KOPT-K1 (cell line): ENCODE measurements at regions not wholly inside any gene's neighbourhood (a gene's known extent, or its start where the extent isn't known, plus 50 kb on each side); places are given as distances from the start of the nearest gene placed in this dataset.

Source experiments
- H3K27ac ChIP-seq: fragments of 200-600 bp; sonication (generic); 2 replicates; pipeline ENCODE4 v1.5.1; 2016; ENCODE audit warnings: antibody characterized with exemption, mild to moderate bottlenecking, low read depth, low read length; ENCODE audit not compliant: poor library complexity, severe bottlenecking
- H3K36me3 ChIP-seq: fragments of 200-600 bp; sonication (generic); 2 replicates; pipeline ENCODE4 v1.5.1; 2017; ENCODE audit warnings: antibody characterized with exemption, mild to moderate bottlenecking, low read length, moderate library complexity; ENCODE audit not compliant: insufficient read depth
- H3K9me3 ChIP-seq: fragments of 200-600 bp; sonication (generic); 2 replicates; pipeline ENCODE4 v1.5.1; 2017; ENCODE audit warnings: antibody characterized with exemption, low read length, mild to moderate bottlenecking; ENCODE audit not compliant: insufficient read depth, poor library complexity, severe bottlenecking

DNA sequence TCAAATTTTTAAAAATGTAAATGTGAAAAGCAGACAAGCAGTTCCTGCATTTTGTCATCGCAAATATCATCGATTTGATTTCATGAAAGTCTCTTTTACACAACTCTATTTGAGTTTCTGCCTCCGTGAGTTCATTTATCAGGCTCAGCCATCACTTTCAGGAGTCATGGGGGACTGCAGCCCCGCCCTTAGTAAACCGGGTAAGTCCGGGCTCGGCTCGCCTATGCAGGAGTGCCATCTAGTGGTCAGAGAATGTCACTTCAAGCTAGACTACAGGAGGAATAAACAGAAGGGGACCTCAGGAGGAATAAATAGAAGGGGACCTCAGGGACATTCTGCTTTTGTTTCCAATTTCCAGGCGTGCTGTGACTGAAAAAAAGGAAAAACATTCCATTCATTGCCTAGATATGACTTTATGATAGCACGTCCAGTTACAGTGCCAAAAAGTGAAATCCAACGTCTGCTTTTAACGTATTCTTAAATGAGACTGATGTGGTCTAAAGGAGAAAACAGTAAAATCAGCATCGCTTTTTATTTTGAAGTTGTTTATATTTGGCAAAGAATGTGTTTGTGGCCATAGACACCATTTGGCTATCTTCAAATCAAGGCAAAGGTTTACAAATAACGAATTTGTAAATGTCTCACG is 333.9 kb downstream of the HACE1 start:
- no peaks in the 10 kb centered on the region for H3K36me3 ChIP-seq
- H3K27ac ChIP-seq: no peak overlapping the region
- no peaks in the 10 kb centered on the region for H3K9me3 ChIP-seq

DNA sequence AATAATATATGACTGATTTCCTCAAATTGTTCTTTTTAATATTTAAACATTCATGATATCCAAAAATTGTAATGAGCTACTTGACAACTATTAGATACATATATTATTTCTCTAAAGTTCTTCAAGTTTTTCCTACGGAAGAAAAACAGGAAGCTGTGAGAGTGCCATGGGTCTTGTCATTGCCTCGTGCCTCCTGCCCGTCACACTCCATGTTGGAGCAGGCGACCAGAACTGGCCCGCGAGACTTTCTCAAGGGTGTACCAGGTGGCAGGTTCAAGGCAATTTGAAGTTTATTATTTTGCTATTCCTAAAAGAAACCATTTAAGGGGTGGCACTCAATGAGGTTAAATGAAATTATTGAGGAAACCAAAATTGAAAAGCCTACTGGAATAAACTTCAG is 337.2 kb downstream of the HACE1 start:
- Histone ChIP-seq H3K27ac (no peak overlapping the region), H3K36me3 (no peaks in the 10 kb centered on the region), H3K9me3 (no peaks in the 10 kb centered on the region)

DNA sequence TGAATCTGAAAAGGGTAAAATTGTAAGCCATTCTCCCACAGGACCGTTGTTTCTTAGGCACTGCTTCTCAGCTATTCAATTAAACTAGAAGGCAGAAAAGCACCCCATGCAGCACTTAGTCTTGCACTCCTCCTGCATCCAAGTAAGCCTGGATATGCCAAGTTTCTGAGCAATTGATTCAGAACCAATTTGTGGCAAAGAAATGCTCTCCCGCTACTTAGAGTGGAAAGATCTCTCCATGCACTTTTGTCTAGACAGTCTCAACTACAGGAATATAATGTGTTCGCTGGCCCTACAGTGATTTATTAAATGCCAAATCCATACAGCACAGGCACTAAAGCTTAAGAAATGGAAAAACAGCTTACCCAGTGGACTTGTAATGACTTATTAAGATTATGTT is 338.5 kb downstream of the HACE1 start:
- H3K9me3 ChIP-seq: no peaks in the 10 kb centered on the region
- no peak overlapping the region for H3K27ac ChIP-seq
- no peaks in the 10 kb centered on the region for H3K36me3 ChIP-seq

DNA sequence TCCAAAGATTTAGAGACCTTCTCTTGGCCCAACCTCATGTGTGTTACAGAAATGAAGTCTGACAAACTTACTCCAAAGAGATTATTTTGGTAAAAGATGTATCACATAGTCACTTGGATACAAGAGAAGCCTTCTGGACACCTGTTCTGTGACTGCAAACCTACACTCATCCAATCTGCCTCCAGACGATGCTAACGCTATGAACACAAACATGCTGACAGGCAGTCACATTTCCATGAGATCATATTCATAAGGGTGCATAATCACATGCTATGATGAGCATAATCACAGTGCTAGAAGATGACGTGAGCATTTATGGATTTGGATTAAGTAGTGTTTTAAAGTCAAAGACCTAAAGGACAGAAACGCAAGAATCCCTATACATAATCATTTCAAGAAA is 340.2 kb downstream of the HACE1 start:
- Histone ChIP-seq H3K27ac (no peak overlapping the region), H3K9me3 (no peaks in the 10 kb centered on the region), H3K36me3 (no peaks in the 10 kb centered on the region)

DNA sequence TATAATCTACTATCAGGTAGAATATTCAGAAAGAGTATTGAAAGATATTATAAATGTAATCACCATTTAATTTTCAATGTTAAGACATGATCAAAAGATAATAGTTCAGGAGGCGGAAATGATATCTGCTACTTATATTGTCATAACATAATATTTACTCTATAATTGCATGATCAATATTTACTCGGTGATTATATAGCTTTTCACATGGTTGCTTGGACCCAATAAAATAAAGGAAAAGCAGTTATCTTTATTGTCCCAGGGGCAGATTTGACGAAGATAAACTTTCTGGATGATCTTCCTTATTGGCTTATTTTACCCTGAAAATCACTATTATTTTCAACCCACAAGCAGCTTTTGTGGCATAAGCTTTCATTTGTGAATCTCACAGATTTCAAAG is 350.4 kb downstream of the HACE1 start:
- no peak overlapping the region for H3K27ac ChIP-seq
- no peaks in the 10 kb centered on the region for H3K36me3 ChIP-seq
- no peaks in the 10 kb centered on the region for H3K9me3 ChIP-seq

DNA sequence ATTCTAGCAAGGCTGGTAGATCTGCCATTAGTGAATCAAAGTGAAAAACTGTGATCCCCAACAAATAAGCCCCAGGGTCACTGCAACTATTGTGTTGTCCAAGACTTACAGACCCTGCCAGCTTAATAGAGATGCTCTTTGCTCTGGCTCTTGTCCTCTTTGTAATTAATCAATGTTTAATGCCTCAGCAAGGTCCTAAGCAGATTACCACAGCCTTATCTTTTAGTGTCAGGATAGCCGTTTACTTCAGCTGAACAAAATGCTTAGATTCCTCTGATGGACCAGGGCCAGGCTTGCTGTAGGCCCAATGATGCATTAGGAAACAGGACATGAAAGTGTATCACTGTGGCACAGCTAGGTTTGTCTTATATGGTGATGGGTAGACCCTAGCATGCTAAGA is 353.3 kb downstream of the HACE1 start:
- Histone ChIP-seq H3K9me3 (no peaks in the 10 kb centered on the region), H3K36me3 (no peaks in the 10 kb centered on the region), H3K27ac (no peak overlapping the region)

DNA sequence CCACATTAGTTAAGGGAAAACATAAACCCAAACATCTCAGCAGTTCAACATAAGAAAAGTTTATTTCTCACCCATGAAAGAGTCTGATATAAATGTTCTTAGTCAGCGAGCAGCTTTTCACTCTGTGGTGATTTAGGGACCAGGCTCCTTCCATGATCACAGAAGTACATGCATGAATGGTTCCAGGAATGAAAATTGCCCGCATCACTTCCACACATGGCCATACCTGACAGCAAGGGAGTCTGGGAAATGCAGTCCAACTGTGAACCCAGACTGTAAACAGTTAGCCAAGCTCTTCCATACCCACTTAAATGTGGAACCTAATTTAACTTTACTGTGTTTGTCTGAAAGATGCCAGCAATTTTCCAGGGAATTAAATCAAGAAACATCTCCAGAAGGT is 353.9 kb downstream of the HACE1 start:
- no peak overlapping the region for H3K27ac ChIP-seq
- no peaks in the 10 kb centered on the region for H3K9me3 ChIP-seq
- no peaks in the 10 kb centered on the region for H3K36me3 ChIP-seq

DNA sequence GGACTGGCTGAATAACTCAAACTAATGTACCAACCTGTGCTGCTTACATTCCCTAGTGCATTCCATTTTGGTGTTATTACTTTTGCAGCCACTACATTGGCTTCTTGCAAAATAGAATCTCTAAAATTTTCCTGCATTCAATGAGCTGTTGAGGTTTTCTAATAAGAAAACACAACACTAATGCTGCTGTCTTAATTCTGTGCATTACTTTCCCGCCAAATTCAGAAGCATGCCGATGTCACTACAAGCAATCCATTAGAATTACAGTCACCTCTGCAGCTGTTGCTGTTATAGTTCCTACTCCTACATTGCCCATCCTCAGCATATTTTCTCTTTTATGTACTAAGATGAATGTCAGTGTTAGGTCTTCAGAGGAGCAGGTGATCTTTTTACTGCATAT is 359.5 kb downstream of the HACE1 start:
- H3K9me3 ChIP-seq: no peaks in the 10 kb centered on the region
- no peaks in the 10 kb centered on the region for H3K36me3 ChIP-seq

DNA sequence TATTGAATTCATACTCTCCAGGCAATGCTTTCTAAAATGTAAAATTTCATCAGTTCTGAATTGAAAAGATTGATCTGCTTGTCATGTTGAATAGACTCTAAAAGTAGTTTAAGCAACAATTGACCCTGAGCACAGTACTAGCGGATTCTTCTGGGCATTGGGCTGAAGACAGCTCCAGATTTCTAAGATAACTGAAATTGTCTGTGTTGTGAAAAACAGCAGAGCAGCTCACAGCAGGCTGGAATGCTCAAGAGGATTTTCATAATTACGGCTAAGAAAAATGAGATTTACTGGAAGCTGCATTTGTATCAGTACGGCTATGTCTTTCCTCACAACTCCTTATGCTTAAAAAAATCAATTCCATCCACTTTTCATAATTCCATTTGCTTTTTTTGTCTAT is 373.7 kb downstream of the HACE1 start:
- Histone ChIP-seq H3K36me3 (no peaks in the 10 kb centered on the region), H3K9me3 (no peaks in the 10 kb centered on the region), H3K27ac (no peak overlapping the region)

More for the DNA sequence above, 359.5 kb downstream of the HACE1 start:
- no peak overlapping the region for H3K27ac ChIP-seq

DNA sequence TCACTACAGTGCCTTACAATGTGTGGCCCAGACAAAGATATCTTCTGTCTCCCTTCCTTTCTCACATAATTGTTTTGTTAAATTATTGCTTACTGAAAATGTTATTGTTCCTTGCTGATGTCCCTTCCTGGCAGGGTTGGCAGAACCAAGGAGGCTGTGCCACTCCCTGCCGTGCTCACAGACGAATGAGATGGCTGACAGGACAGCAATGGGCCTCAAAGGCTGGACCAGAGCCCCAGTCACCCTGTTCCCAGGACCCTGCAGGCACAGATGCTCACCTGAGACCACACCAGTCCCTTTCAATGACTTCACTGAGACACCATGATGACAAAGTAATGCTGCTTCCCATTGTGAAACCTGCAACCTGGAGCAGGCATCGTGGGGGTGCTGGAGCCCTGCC is 375.1 kb downstream of the HACE1 start:
- Histone ChIP-seq H3K27ac (no peak overlapping the region), H3K36me3 (no peaks in the 10 kb centered on the region), H3K9me3 (no peaks in the 10 kb centered on the region)

DNA sequence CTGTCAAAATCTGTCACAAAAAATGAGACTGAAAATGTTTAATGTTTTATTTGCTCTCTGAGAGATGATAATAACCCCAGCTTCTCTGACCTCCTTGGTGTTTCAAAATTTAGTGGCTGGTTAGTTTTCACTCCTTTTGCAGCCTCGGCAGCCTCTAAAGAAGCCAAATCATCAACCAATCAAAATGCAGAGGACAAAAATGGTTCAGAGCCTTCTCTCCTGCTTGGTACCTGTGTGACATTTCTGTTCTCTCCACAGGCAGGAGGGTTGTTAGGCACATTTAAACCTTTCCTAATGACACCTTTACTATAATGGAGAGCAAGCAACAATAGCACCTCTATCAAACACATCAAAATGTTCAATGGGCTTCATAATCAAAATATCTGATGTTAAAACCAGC is 375.5 kb downstream of the HACE1 start:
- Histone ChIP-seq H3K36me3 (no peaks in the 10 kb centered on the region), H3K27ac (no peak overlapping the region), H3K9me3 (no peaks in the 10 kb centered on the region)

DNA sequence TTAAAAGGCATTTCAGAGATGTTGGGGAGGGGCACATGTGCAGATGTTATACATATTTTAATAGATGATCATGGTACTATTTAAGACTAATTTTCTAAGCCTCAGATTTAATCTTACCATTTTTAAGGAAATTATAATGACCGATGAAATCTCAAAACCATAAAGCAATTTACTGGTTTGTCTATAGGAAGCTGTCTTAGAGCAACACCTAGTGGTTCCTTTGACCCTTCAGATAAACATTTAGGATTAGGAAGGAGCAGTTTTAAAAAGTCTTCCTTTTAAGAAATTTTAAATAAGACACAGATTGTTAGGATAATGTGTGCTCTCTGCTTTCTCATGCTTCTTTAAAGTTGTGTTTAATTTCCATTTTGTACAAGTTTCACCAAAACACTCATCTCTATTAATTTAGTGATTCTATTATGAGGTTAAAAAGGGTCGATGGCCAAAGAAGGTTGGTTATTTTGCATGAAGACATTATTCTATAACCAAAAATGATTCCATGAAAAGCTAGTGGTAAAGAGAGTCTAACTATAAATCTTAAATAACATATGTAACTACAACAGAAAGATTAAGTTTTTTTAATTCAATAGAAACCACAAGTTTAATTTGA is 376.4 kb downstream of the HACE1 start:
- no peak overlapping the region for H3K27ac ChIP-seq
- H3K36me3 ChIP-seq: no peaks in the 10 kb centered on the region
- H3K9me3 ChIP-seq: no peaks in the 10 kb centered on the region

DNA sequence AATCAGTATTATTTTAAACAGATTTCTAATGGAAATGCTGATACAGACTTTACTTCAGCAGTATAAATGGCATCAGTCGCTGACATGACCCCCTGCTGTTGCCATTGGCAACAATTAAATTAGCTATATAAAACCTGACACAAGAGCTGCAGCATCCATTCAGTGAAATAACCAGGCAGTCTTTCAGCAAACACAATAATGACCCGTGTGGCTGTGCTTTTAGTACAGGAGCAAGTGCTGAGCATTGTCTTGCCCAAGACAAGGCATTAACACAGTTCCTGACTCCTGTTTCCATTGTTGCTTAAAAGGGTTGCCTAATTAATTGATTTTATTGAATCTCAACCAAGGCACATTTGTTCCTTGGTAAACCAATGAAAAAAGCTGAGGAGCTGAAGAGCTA is 382.1 kb downstream of the HACE1 start:
- Histone ChIP-seq H3K9me3 (no peaks in the 10 kb centered on the region), H3K27ac (no peak overlapping the region), H3K36me3 (no peaks in the 10 kb centered on the region)

DNA sequence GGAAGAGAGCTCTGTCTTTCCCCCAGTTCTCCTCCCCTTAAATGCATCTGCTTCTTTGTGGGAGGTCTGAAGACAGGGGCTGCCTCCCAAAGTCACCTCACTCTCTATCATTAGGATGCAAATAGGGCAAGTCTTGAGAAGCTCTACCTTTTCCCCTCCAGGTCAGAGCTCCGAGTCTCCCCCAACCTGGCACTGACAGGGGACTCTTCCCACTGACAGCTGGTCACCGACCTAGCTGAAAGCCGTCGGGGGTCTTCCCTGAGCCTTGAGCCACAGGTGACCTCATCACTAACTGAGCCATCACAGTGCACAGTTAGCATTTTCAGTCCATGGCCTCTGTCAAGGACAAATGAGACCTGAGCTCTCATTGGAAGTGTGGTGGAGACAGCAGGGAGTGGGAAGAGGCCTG is 386.7 kb downstream of the HACE1 start:
- H3K27ac ChIP-seq: no peak overlapping the region
- H3K36me3 ChIP-seq: no peaks in the 10 kb centered on the region
- H3K9me3 ChIP-seq: no peaks in the 10 kb centered on the region

DNA sequence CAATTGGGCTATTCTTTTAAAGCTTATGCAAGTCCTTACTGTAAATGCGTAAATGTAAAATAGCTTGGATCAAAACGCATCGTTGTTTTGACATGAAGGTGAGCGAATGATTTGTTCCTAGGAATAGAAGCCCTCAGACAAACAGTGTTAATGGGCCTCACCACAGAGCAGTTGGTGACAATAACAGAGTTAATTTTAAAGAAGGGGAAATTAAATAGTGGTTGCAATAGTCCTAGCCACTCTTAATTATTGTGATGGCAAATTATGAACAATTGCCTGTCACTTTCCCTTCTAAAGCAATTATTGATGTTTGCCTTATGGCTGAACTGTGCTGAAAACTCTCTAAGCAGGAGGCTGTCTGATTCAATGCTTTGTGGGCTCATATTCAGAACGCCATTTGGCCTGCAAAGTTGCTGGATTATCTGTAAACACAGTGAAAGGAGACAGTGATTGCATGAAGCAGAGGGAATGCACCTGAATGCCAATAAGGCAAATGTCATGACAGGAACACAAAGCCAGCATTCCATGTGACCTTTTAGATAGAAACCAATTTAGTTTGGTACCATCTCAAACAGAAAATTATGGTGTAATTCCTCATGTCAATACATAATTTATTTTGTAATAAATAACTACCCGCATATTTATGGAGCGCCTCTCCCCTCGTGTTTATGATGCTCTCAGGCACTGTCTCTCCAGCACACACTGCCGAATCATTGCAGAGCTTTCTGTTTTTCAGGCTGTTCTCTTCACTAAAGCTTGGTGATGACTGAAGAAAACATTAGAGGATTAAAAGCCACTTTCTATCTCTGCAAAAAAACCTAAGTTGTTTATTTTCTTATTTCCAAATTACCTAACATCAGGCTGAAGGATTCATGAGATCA is 387.5 kb downstream of the HACE1 start:
- Histone ChIP-seq H3K36me3 (no peaks in the 10 kb centered on the region), H3K9me3 (no peaks in the 10 kb centered on the region), H3K27ac (no peak overlapping the region)
